ENCODE measurements at regions not wholly inside any gene's neighbourhood (a gene's known extent, or its start where the extent isn't known, plus 50 kb on each side); places are given as distances from the start of the nearest gene placed in this dataset.

DNA sequence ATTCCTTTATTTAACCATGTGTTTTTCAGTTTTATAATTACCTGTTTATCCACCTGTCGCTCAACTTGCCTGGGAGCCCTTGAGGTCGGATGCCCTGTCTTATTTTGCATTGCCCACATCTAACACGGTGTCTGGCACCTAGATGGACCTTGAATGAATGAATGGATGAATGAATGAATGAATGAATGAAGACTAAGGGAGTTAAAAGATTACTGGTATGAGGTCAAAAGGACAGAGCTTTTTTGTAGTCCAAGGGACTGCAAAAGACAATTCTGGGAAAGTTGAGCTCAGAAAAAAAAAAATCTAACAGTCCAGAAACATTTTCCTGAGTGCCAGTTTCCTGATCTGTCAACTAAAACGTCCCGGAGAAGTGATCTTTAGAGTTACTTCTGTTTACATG lies 244.6 kb upstream of the MYOCD start:
- no TSS peak for BruUV-seq (replicated peaks)
- DNase-seq (ENCODE audit: low read depth, low spot score), result no peak
- TF ChIP-seq, protein P1, sequence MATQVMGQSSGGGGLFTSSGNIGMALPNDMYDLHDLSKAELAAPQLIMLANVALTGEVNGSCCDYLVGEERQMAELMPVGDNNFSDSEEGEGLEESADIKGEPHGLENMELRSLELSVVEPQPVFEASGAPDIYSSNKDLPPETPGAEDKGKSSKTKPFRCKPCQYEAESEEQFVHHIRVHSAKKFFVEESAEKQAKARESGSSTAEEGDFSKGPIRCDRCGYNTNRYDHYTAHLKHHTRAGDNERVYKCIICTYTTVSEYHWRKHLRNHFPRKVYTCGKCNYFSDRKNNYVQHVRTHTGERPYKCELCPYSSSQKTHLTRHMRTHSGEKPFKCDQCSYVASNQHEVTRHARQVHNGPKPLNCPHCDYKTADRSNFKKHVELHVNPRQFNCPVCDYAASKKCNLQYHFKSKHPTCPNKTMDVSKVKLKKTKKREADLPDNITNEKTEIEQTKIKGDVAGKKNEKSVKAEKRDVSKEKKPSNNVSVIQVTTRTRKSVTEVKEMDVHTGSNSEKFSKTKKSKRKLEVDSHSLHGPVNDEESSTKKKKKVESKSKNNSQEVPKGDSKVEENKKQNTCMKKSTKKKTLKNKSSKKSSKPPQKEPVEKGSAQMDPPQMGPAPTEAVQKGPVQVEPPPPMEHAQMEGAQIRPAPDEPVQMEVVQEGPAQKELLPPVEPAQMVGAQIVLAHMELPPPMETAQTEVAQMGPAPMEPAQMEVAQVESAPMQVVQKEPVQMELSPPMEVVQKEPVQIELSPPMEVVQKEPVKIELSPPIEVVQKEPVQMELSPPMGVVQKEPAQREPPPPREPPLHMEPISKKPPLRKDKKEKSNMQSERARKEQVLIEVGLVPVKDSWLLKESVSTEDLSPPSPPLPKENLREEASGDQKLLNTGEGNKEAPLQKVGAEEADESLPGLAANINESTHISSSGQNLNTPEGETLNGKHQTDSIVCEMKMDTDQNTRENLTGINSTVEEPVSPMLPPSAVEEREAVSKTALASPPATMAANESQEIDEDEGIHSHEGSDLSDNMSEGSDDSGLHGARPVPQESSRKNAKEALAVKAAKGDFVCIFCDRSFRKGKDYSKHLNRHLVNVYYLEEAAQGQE (IDR thresholded peaks at IDR 0.05; ENCODE audit: insufficient read depth in 1 of 2, low read depth in 2 of 2, low read length in 1 of 2), result no peak
- no peak for TF ChIP-seq POLR2AphosphoS5 (IDR thresholded peaks at IDR 0.05; ENCODE audit: low read depth, low read length)
- TF ChIP-seq, protein P2, sequence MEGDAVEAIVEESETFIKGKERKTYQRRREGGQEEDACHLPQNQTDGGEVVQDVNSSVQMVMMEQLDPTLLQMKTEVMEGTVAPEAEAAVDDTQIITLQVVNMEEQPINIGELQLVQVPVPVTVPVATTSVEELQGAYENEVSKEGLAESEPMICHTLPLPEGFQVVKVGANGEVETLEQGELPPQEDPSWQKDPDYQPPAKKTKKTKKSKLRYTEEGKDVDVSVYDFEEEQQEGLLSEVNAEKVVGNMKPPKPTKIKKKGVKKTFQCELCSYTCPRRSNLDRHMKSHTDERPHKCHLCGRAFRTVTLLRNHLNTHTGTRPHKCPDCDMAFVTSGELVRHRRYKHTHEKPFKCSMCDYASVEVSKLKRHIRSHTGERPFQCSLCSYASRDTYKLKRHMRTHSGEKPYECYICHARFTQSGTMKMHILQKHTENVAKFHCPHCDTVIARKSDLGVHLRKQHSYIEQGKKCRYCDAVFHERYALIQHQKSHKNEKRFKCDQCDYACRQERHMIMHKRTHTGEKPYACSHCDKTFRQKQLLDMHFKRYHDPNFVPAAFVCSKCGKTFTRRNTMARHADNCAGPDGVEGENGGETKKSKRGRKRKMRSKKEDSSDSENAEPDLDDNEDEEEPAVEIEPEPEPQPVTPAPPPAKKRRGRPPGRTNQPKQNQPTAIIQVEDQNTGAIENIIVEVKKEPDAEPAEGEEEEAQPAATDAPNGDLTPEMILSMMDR (IDR thresholded peaks at IDR 0.05), result no peak
- TF ChIP-seq TCF7L2 (IDR thresholded peaks at IDR 0.05; ENCODE audit: low read depth, low read length), result no peak
- no peak for TF ChIP-seq SIN3A (IDR thresholded peaks at IDR 0.05; ENCODE audit: borderline replicate concordance, insufficient read depth, low read depth, low read length)
- in situ Hi-C loops (cut with HindIII; ENCODE audit: low pct_unique_long_range_greater_than_20kb, low sequenced_read_pairs) (no loop called here), intact Hi-C loops (cut with micrococcal nuclease; ENCODE audit: unreplicated experiment) (no loop called here)
- no peaks in the 10 kb centered on the region for H3K4me1 ChIP-seq (ENCODE audit: control insufficient read depth, insufficient read depth, low read length)
- H3K36me3 ChIP-seq (ENCODE audit: control insufficient read depth, insufficient read depth, low read length), result no peaks in the 10 kb centered on the region
- no peak for ATAC-seq
- POLR2A ChIA-PET, result no interaction called here
- H3K27ac ChIP-seq (ENCODE audit: low read length), result no peak overlapping the region
- no peak overlapping the region for H3K4me3 ChIP-seq (ENCODE audit: low read depth in 2 of 2, low read length in 2 of 2)
- H3K9me3 ChIP-seq (ENCODE audit: control insufficient read depth, insufficient read depth, low read depth, low read length), result no peaks in the 10 kb centered on the region
- no peaks in the 10 kb centered on the region for H3K27me3 ChIP-seq (ENCODE audit: control insufficient read depth, insufficient read depth, low read length)
- CTCF ChIA-PET, result no interaction called here

DNA sequence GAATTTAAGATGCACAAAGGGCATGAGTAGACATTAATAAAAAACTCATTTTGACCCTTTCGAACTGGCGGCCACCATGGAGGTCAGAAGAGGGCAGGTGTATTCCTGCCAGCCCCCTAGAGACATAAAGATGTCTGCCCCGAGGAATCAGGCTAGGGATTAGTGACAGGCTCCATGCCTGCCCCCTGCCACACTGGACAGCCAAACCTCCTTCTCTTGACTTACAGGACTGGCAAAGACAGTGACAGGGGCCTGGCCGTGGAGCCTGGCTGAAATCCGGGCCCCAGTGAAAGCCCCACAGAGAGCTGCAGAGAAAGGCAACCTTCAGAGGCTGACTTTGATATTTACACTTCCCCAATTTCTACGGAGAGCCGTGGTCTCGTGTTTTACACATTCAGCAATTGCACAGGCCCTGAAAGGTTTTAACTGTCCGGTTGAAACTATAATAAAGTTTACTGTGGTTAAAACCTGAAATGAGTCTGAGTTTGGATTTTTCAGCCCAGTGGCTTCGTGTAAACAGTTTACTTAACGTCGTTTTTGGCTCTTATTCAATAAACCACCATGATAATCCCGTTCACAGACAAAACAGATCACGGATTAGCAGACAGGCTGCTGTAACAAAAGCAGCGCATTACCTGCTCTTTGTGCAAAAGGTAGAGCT lies 243.9 kb upstream of the MYOCD start:
- in situ Hi-C loops (cut with HindIII; ENCODE audit: low pct_unique_long_range_greater_than_20kb, low sequenced_read_pairs) (no loop called here), intact Hi-C loops (cut with micrococcal nuclease; ENCODE audit: unreplicated experiment) (no loop called here)
- Histone ChIP-seq H3K27me3 (ENCODE audit: control insufficient read depth, insufficient read depth, low read length) (no peaks in the 10 kb centered on the region), H3K9me3 (ENCODE audit: control insufficient read depth, insufficient read depth, low read depth, low read length) (no peaks in the 10 kb centered on the region), H3K27ac (ENCODE audit: low read length) (no peak overlapping the region), H3K36me3 (ENCODE audit: control insufficient read depth, insufficient read depth, low read length) (no peaks in the 10 kb centered on the region), H3K4me3 (ENCODE audit: low read depth in 2 of 2, low read length in 2 of 2) (no peak overlapping the region), H3K4me1 (ENCODE audit: control insufficient read depth, insufficient read depth, low read length) (no peaks in the 10 kb centered on the region)
- ChIA-PET CTCF (no interaction called here), POLR2A (no interaction called here)
- DNase-seq (ENCODE audit: low read depth, low spot score) (no peak), ATAC-seq (no peak)
- BruUV-seq (replicated peaks), result no TSS peak
- no peak for TF ChIP-seq POLR2AphosphoS5 (IDR thresholded peaks at IDR 0.05; ENCODE audit: low read depth, low read length)
- TF ChIP-seq, protein P2 (IDR thresholded peaks at IDR 0.05), result no peak
- TF ChIP-seq SIN3A (IDR thresholded peaks at IDR 0.05; ENCODE audit: borderline replicate concordance, insufficient read depth, low read depth, low read length), result no peak
- no peak for TF ChIP-seq TCF7L2 (IDR thresholded peaks at IDR 0.05; ENCODE audit: low read depth, low read length)
- TF ChIP-seq, protein P1 (IDR thresholded peaks at IDR 0.05; ENCODE audit: insufficient read depth in 1 of 2, low read depth in 2 of 2, low read length in 1 of 2), result no peak
